HG03442 (cell line): ENCODE measurements at regions not wholly inside any gene's neighbourhood (a gene's known extent, or its start where the extent isn't known, plus 50 kb on each side); places are given as distances from the start of the nearest gene placed in this dataset.

Source experiments
- ATAC-seq: cut with Tn5 transposase; IDR thresholded peaks from one replicate; pipeline ENCODE4 v1.9.1; 2021; ENCODE audit warnings: mild to moderate bottlenecking, moderate library complexity; ENCODE audit not compliant: unreplicated experiment

- ATAC-seq = no peak
Measured at GRCh38 chr17:77898521-77899434, 59.7 kb upstream of the TNRC6C start.

DNA sequence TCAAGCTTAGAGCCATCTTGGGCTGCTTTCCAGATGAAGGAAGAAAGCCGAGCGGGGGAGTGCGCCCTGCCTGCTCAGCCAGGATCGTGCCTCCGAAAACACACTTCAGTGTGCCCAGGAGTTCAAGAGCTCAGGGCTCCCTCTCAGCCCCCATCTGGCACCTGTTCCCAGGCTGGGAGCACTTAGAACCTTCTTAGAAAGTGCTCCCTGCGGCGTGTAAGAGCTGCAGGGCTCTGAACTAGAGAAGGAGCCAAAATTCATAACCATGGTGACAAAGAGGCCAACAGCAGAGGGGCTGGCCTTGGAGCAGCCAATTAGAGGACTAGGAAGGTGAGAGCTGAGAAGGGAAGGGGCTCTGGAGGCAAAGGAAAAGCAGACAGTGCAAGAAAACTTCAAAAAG, 59.0 kb upstream of the TNRC6C start:
- no peak for ATAC-seq

GRCh38 chr17:77901481-77901880, 57.0 kb upstream of the TNRC6C start:
- ATAC-seq = no peak

DNA sequence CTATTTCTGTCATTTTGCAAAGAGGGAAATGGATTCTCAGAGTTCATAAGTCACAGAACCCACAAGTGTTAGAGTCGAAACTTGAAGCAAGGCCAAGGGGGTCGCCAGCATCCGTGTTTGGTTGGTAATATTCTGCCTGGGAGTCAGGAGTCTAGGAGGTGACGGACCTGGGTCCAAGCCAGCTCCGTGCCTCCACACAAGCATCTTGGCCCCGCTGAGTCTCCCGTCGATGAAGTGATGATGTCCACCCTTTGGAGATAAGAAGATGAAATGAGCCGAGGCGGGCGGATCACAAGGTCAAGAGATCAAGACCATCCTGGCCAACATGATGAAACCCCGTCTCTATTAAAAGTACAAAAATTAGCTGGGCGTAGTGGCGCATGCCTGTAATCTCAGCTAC, 53.2 kb upstream of the TNRC6C start:
- ATAC-seq = no peak

DNA sequence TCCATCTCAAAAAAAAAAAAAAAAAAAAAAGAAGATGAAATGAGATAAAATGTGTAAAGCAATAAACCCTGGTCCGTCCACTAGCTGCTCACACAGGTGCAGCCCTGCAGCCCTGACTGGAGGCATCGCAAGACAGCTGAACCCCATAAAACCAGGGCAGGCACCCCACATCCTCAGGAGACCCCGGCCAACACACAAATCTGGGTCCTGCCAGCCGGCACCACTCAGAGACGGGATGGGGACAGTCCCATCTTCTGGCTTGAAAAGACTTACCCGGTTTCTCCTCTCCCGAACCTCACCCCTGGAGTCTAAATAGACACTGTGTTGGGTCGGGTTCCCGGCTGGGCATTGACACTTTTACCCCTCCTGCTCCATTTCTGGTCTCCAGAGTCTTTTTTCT, 52.7 kb upstream of the TNRC6C start:
- ATAC-seq = no peak

- no peak for ATAC-seq
Measured at GRCh38 chr17:77906377-77906871, 52.1 kb upstream of the TNRC6C start.

DNA sequence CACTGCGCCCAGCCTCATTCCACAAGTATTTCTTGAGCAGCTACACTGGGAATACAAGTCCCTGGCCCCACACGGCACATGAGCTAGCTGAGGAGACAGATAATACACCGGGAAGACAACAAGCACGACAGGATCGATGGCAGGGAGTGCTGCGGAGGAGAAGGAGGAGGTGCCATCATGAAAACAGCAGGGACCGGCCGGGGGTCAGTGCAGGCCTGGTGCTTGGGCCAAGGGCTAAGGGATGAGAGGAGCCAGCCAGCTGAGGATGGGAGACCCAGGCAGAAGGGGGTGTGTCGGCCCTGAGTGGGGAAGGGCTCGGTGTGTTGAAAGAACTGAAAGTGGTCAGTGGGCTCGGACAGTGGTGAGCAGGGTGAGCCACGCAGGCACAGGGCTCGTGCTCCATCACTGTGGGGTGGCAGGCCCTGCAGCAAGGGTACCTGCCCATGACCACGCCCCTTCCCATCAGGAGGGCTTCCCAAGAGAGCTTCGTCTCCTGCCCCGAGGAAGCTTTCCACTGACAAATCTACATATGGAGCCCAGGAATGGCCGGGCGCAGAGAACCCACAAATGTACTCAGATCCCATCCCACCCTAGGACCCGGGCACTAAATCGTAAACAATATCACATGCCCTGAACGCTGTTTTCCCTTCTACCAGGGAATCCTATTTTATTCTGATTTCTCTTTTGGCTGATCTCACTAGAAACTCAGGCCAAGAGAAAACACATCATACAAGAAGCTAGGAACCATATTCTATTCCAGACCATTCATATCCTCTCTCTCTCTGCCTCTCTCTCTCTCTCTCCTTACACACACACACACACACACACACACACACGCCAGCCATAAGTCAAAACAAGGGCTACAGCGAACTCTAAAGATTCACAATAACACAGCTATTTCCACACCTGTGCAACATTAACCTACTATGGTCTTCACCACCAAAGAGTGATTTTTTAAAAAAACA, 50.7 kb upstream of the TNRC6C start:
- no peak for ATAC-seq

- no peak for ATAC-seq
Measured at GRCh38 chr17:77908501-77908900, 50.0 kb upstream of the TNRC6C start.
